Suprapubic skin (tissue), 4 donors: ENCODE measurements at regions not wholly inside any gene's neighbourhood (a gene's known extent, or its start where the extent isn't known, plus 50 kb on each side); places are given as distances from the start of the nearest gene placed in this dataset.

ENCODE experiments used
- POLR2A ChIP-seq, 2 donors: fragments of 450-650 bp; IDR thresholded peaks; one replicate each; pipeline ENCODE4 v1.6.1; 2017; ENCODE audit warnings: antibody characterized with exemption in 2 of 2, mild to moderate bottlenecking in 2 of 2, moderate library complexity in 2 of 2
- POLR2AphosphoS5 ChIP-seq, 3 donors: sonication (generic); formaldehyde crosslinking; IDR thresholded peaks; one replicate each; pipeline ENCODE4 v1.6.1; 2017; ENCODE audit warnings: antibody characterized with exemption in 3 of 3
- TF ChIP-seq, protein P1 (sequence below), 2 donors: fragments of 200-600 bp in 1 of 2; fragments of 450-650 bp in 1 of 2; sonication (generic) in 1 of 2; IDR thresholded peaks; one replicate each; pipeline ENCODE4 v1.5.1; 2016 to 2019; ENCODE audit warnings: antibody characterized with exemption in 2 of 2, mild to moderate bottlenecking in 1 of 2, moderate library complexity in 1 of 2

DNA sequence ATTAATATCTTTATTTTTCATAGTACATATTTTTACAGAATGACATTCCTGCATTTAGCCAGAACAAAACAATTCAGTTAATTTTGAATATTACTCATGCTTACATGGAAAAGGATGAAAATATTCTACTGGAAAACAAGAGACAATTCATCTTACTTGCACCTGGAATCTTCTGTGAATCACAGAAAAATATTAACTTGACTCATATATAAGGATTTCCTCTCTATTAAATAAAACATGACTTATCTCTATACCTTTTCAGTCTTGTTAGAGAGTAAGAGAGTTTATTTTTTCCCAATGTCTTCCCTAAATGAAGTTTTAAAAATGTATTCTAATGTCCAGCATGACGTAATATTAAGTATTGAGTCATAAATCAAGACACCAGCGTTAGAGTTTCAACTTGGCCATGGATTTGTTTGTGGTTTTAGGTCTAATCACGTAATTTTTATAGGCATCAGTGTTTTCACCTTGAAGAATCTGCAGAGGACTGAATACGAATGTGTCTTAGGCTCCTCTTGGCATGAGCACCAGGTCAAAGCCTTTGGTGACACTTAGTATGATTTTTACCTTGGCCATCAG lies 445.1 kb upstream of the JAG1 start:
- TF ChIP-seq POLR2A (IDR thresholded peaks at IDR 0.05) = no peak
- TF ChIP-seq, protein P1, sequence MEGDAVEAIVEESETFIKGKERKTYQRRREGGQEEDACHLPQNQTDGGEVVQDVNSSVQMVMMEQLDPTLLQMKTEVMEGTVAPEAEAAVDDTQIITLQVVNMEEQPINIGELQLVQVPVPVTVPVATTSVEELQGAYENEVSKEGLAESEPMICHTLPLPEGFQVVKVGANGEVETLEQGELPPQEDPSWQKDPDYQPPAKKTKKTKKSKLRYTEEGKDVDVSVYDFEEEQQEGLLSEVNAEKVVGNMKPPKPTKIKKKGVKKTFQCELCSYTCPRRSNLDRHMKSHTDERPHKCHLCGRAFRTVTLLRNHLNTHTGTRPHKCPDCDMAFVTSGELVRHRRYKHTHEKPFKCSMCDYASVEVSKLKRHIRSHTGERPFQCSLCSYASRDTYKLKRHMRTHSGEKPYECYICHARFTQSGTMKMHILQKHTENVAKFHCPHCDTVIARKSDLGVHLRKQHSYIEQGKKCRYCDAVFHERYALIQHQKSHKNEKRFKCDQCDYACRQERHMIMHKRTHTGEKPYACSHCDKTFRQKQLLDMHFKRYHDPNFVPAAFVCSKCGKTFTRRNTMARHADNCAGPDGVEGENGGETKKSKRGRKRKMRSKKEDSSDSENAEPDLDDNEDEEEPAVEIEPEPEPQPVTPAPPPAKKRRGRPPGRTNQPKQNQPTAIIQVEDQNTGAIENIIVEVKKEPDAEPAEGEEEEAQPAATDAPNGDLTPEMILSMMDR (IDR thresholded peaks at IDR 0.05) = no peak
- TF ChIP-seq POLR2AphosphoS5 (IDR thresholded peaks at IDR 0.05) = no peak
